Breast epithelium (tissue), 4 donors: ENCODE measurements at regions not wholly inside any gene's neighbourhood (a gene's known extent, or its start where the extent isn't known, plus 50 kb on each side); places are given as distances from the start of the nearest gene placed in this dataset.

Experiments used
- DNase-seq, 2 donors: peaks; one replicate each; pipeline ENCODE4 v3.0.0-alpha.2; 2019; ENCODE audit warnings: low spot score in 2 of 2
- H3K27ac ChIP-seq, 2 donors: fragments of 200-600 bp; sonication (generic) in 1 of 2; one replicate each; pipeline ENCODE4 v1.5.1; 2016 to 2019; ENCODE audit warnings: mild to moderate bottlenecking in 1 of 2
- H3K27me3 ChIP-seq, 2 donors: fragments of 200-600 bp; sonication (generic) in 1 of 2; one replicate each; pipeline versions ENCODE4 v1.5.1 to v1.6.0; 2017 to 2019; ENCODE audit warnings: control low read depth in 1 of 2, mild to moderate bottlenecking in 1 of 2
- H3K36me3 ChIP-seq: fragments of 200-600 bp; one replicate; pipeline ENCODE4 v1.5.1; 2019
- H3K4me1 ChIP-seq, 2 donors: fragments of 200-600 bp; sonication (generic); one replicate each; pipeline ENCODE4 v1.5.1; 2016 to 2019; ENCODE audit warnings: control low read depth in 1 of 2
- H3K4me3 ChIP-seq, 3 donors: fragments of 200-600 bp; sonication (generic); 1 replicate in 2 of 3; 2 replicates in 1 of 3; pipeline ENCODE4 v1.5.1; 2016 to 2019; ENCODE audit warnings: mild to moderate bottlenecking in 3 of 3, moderate library complexity in 2 of 3
- H3K9me3 ChIP-seq, 2 donors: fragments of 200-600 bp; sonication (generic) in 1 of 2; one replicate each; pipeline ENCODE4 v1.5.1; 2016 to 2019; ENCODE audit warnings: control low read depth in 1 of 2
- POLR2A ChIP-seq: fragments of 450-650 bp; IDR thresholded peaks from one replicate; pipeline ENCODE4 v1.6.1; 2016; ENCODE audit warnings: antibody characterized with exemption, mild to moderate bottlenecking, moderate library complexity
- POLR2AphosphoS5 ChIP-seq, 3 donors: sonication (generic); formaldehyde crosslinking; IDR thresholded peaks; one replicate each; pipeline ENCODE4 v1.6.1; 2017; ENCODE audit warnings: antibody characterized with exemption in 3 of 3
- intact Hi-C: fragments of 100-400 bp; cut with DNase I; formaldehyde crosslinking; loops from one replicate; pipeline ENCODE4 v1.15.1; 2023; ENCODE audit warnings: low total_unique reads
- TF ChIP-seq, protein P1 (sequence below), 3 donors: fragments of 450-650 bp; IDR thresholded peaks; one replicate each; pipeline ENCODE4 v1.5.1; 2016 to 2017; ENCODE audit warnings: antibody characterized with exemption in 3 of 3, mild to moderate bottlenecking in 3 of 3, moderate library complexity in 3 of 3

DNA sequence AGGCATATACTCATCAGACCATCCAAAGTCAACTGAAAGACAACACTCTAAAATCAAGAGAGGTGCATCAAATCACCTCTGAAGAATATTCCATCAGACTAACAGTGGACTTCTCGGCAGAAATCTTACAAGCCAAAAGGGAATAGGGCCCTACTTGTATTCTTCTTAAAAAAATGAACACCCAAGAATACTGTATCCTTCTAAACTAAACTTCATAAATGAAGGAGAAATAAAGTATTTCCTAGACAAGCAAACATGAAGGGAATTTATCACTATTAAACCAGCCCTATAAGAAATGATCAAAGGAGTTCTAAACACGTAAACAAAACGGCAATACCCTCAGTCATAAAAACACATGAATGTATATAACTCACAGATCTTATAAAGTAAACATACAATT lies 141.2 kb downstream of the CXXC4 start:
- peaks cover 5 to 34% of the 10 kb centered on the region in 2 donors for H3K9me3 ChIP-seq
- intact Hi-C loops: no loop called here
- H3K4me1 ChIP-seq: no peaks in the 10 kb centered on the region
- H3K36me3 ChIP-seq: no peaks in the 10 kb centered on the region
- no peak for TF ChIP-seq POLR2A
- no peak for TF ChIP-seq POLR2AphosphoS5 (IDR thresholded peaks at IDR 0.05)
- TF ChIP-seq, protein P1, sequence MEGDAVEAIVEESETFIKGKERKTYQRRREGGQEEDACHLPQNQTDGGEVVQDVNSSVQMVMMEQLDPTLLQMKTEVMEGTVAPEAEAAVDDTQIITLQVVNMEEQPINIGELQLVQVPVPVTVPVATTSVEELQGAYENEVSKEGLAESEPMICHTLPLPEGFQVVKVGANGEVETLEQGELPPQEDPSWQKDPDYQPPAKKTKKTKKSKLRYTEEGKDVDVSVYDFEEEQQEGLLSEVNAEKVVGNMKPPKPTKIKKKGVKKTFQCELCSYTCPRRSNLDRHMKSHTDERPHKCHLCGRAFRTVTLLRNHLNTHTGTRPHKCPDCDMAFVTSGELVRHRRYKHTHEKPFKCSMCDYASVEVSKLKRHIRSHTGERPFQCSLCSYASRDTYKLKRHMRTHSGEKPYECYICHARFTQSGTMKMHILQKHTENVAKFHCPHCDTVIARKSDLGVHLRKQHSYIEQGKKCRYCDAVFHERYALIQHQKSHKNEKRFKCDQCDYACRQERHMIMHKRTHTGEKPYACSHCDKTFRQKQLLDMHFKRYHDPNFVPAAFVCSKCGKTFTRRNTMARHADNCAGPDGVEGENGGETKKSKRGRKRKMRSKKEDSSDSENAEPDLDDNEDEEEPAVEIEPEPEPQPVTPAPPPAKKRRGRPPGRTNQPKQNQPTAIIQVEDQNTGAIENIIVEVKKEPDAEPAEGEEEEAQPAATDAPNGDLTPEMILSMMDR (IDR thresholded peaks at IDR 0.05): no peak
- H3K4me3 ChIP-seq: no peak overlapping the region
- H3K27ac ChIP-seq: no peak overlapping the region
- DNase-seq: no peak
- H3K27me3 ChIP-seq: no peaks in the 10 kb centered on the region

DNA sequence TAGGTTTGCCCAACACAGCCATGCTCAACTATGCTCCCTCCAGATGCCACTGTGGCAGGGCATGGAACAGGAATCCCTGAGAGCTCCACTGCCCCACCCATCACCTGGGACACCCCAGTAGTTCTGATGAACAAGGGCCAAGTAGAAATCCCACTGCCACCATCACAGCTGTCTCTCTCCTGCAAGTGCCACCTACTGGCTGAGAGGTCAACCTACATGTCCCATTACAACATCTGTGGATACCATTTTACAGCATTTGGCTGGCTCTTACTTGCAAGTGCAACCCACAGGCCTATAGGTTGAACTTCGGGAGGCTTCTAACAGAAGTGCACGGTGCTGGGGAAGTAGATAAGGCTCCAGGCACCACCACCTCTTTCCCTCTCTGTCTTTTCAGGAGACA lies 142.5 kb downstream of the CXXC4 start:
- TF ChIP-seq POLR2A: no peak
- no peak for TF ChIP-seq POLR2AphosphoS5 (IDR thresholded peaks at IDR 0.05)
- TF ChIP-seq, protein P1 (IDR thresholded peaks at IDR 0.05): no peak
- Histone ChIP-seq H3K4me1 (no peaks in the 10 kb centered on the region), H3K27ac (no peak overlapping the region), H3K36me3 (no peaks in the 10 kb centered on the region), H3K9me3 (peaks cover 5 to 34% of the 10 kb centered on the region in 2 donors), H3K27me3 (no peaks in the 10 kb centered on the region), H3K4me3 (no peak overlapping the region)
- DNase-seq: no peak
- intact Hi-C loops: no loop called here

DNA sequence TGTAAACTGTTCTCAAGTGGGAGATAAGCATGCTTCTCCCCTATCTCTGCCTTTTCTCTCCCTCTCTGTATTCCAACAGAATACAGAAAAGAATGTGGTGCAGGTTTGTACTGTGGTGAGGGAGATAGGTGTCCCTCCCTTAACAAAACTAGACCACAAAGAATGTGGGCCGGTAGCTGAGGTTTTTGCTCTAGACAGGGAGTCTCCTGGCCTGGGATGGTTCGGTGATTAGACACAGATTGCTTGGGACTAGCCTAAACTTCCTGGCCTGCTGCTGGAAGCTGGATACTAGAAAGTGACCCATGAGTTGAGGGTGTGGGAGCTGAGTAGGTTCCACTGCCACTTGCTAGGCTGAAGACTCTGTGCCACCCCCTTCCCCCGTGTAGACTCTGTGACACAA lies 143.0 kb downstream of the CXXC4 start:
- Histone ChIP-seq H3K4me1 (no peaks in the 10 kb centered on the region), H3K4me3 (no peak overlapping the region), H3K27ac (no peak overlapping the region), H3K36me3 (no peaks in the 10 kb centered on the region), H3K9me3 (peaks cover 5 to 34% of the 10 kb centered on the region in 2 donors), H3K27me3 (no peaks in the 10 kb centered on the region)
- DNase-seq: no peak
- intact Hi-C loops: no loop called here
- TF ChIP-seq POLR2A: no peak
- no peak for TF ChIP-seq POLR2AphosphoS5 (IDR thresholded peaks at IDR 0.05)
- TF ChIP-seq, protein P1 (IDR thresholded peaks at IDR 0.05): no peak

DNA sequence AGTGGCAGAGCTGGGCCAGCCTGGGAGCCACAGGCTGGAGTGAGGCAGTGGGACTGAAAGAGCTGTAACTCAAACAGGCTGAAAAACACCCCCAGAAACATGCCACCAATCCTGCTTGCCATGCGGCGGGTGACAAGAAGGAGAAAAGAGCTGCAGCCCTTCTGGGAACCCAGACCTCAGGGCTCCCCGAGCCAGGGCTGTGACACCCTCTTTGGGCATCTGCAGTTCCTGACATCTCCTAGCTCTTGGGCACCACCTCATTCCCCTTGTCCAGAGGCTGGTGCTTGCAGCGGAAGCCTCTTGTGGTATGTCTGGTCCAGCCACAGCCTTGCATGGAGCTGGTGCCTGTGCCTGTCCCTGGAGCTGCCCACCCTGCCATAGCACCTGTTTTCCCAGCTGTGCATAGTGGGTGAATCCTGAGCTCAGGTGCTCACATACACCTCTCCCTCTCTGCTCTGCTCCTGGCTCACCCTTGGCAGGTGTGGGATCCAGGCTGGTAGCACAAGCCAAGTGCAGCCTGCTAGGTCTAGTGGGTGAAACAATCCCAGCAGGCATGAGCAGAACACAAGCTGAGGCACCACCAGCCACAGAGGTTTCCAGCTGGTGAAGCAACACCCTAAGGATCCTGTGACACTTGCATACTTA lies 149.0 kb downstream of the CXXC4 start:
- Histone ChIP-seq H3K4me1 (no peaks in the 10 kb centered on the region), H3K27ac (no peak overlapping the region), H3K9me3 (peaks cover 8% of the 10 kb centered on the region in 2 donors), H3K36me3 (no peaks in the 10 kb centered on the region), H3K4me3 (no peak overlapping the region), H3K27me3 (no peaks in the 10 kb centered on the region)
- intact Hi-C loops: no loop called here
- DNase-seq: no peak
- TF ChIP-seq POLR2A: no peak
- TF ChIP-seq, protein P1 (IDR thresholded peaks at IDR 0.05): no peak
- no peak for TF ChIP-seq POLR2AphosphoS5 (IDR thresholded peaks at IDR 0.05)

DNA sequence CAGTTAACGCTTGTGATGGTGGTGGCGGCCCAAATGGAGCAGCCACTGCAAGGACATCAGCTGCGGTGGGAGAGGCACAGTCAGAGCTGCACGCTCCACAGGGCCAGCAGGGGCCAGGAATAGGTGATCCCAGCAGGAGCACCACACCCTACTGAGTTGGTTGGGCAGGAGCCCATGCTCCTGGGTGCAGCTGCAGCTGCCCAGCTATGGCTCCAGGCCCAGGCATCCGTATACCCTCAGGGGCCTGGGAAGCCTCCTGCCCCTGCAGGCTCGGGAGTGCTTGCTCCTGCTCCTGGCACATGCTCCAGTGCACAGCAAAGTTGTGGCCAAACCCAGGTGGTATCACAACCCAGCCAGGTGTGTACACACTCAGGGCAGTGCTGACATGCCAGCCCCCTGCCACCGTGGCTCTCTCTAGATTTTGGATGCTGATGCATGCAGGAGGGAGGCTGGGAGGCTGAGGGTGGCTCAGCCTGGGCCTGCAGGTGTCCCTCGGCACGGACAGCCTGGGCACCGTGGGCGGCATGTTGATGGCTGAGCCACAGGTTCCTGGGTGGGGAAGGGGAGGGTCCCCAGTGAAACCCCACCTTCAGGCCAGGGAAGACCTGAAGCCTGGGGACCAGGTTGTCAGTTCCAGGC lies 150.2 kb downstream of the CXXC4 start:
- Histone ChIP-seq H3K27me3 (no peaks in the 10 kb centered on the region), H3K4me1 (no peaks in the 10 kb centered on the region), H3K4me3 (no peak overlapping the region), H3K36me3 (no peaks in the 10 kb centered on the region), H3K27ac (no peak overlapping the region), H3K9me3 (peaks cover 8% of the 10 kb centered on the region in 2 donors)
- no peak for TF ChIP-seq POLR2A
- DNase-seq: no peak
- intact Hi-C loops: no loop called here
